Caco-2 (cell line): ENCODE measurements at regions not wholly inside any gene's neighbourhood (a gene's known extent, or its start where the extent isn't known, plus 50 kb on each side); places are given as distances from the start of the nearest gene placed in this dataset.
A peak's percentile ranks its signal among the peaks of the same experiment; 100 is the strongest.

Experiments
- BruUV-seq: library from RNA; stranded (reverse); fragments of 400-500 nt; replicated peaks from 2 replicates; lab custom pipeline; 2021; lab: Mats Ljungman, UMichigan
- CTCF ChIA-PET: fragments of 300-600 bp; sonication (Branson Sonifier 250); formaldehyde crosslinking; loops from one replicate; lab custom pipeline; 2022; ENCODE audit warnings: antibody characterized with exemption; lab: Charles Lee
- POLR2A ChIA-PET: fragments of 300-600 bp; sonication (Branson Sonifier 250); formaldehyde crosslinking; loops from one replicate; lab custom pipeline; 2022; ENCODE audit warnings: antibody characterized with exemption; lab: Charles Lee
- DNase-seq, 2 experiments: peaks; one replicate each; pipeline versions ENCODE4 v3.0.0 to v3.0.0-alpha.2; 2020 to 2022
- H3K27me3 ChIP-seq: replicated peaks from 2 replicates; pipeline ENCODE4 v1.6.0; 2011; ENCODE audit warnings: low read length; ENCODE audit not compliant: control insufficient read depth, insufficient read depth
- H3K36me3 ChIP-seq: 2 replicates; pipeline ENCODE4 v1.5.1; 2011; ENCODE audit warnings: low read length; ENCODE audit not compliant: control insufficient read depth, insufficient read depth
- H3K4me1 ChIP-seq: fragments of 250-450 bp; sonication (Bioruptor Pico); 2 replicates; pipeline ENCODE4 v1.5.1; 2020; ENCODE audit warnings: mild to moderate bottlenecking
- H3K4me3 ChIP-seq: 2 replicates; pipeline ENCODE4 v1.5.1; 2011; ENCODE audit warnings: low read depth, mild to moderate bottlenecking, control low read depth, low read length
- H3K9me3 ChIP-seq: fragments of 250-450 bp; sonication (Bioruptor Pico); 2 replicates; pipeline ENCODE4 v1.5.1; 2020; ENCODE audit warnings: mild to moderate bottlenecking, moderate library complexity
- H3K27ac Mint-ChIP-seq: one replicate; pipeline ENCODE4 v1.8.0; 2022; ENCODE audit warnings: mixed read lengths; ENCODE audit not compliant: unreplicated experiment
- H3K27me3 Mint-ChIP-seq: one replicate; pipeline ENCODE4 v1.8.0; 2022; ENCODE audit warnings: mixed read lengths; ENCODE audit not compliant: insufficient read depth, unreplicated experiment
- H3K36me3 Mint-ChIP-seq: one replicate; pipeline ENCODE4 v1.8.0; 2022; ENCODE audit warnings: mild to moderate bottlenecking, mixed read lengths; ENCODE audit not compliant: insufficient read depth, unreplicated experiment
- H3K4me1 Mint-ChIP-seq: one replicate; pipeline ENCODE4 v1.8.0; 2022; ENCODE audit warnings: low read depth, mixed read lengths; ENCODE audit not compliant: unreplicated experiment
- H3K4me3 Mint-ChIP-seq: one replicate; pipeline ENCODE4 v1.8.0; 2022; ENCODE audit warnings: mild to moderate bottlenecking, moderate library complexity, mixed read lengths; ENCODE audit not compliant: unreplicated experiment
- H3K9me3 Mint-ChIP-seq: one replicate; pipeline ENCODE4 v1.8.0; 2022; ENCODE audit warnings: mixed read lengths; ENCODE audit not compliant: unreplicated experiment
- CTCF ChIP-seq, 2 experiments: fragments of 200-600 bp in 1 of 2; IDR thresholded peaks; 1 replicate in 1 of 2; 2 replicates in 1 of 2; pipeline versions ENCODE4 v1.5.1 to v1.8.0; 2011 to 2022; ENCODE audit warnings: antibody characterized with exemption in 1 of 2, control low read depth in 1 of 2, inconsistent platforms in 1 of 2, low read depth in 1 of 2, low read length in 1 of 2, mild to moderate bottlenecking in 1 of 2, moderate library complexity in 1 of 2; ENCODE audit not compliant: insufficient read depth in 1 of 2, severe bottlenecking in 1 of 2, unreplicated experiment in 1 of 2
- intact Hi-C: fragments of 100-400 bp; cut with micrococcal nuclease; formaldehyde crosslinking; loops from one replicate; pipeline ENCODE4 v1.10.0; 2022; ENCODE audit not compliant: unreplicated experiment

GRCh38 chr12:45540661-45541341 is 188.7 kb upstream of the ARID2 start:
- Histone ChIP-seq H3K4me1 (no peaks in the 10 kb centered on the region), H3K27me3 (no peaks in the 10 kb centered on the region), H3K9me3 (no peaks in the 10 kb centered on the region), H3K4me3 (no peak overlapping the region), H3K36me3 (no peaks in the 10 kb centered on the region)
- ChIA-PET POLR2A (interaction anchor here (0.6 kb wide), 1 partner anchor 388 kb away, joined by 3 read pairs; no protein-coding TSS in a partner anchor), CTCF (no interaction called here)
- intact Hi-C loops, result loop anchor here (5.0 kb wide), 3 partner anchors 86 to 408 kb away; no protein-coding TSS in a partner anchor
- Mint-ChIP-seq H3K27me3 (no peaks in the 10 kb centered on the region), H3K9me3 (no peaks in the 10 kb centered on the region), H3K4me3 (no peak overlapping the region), H3K36me3 (no peaks in the 10 kb centered on the region), H3K4me1 (peaks cover 3% of the 10 kb centered on the region), H3K27ac (no peak overlapping the region)
- BruUV-seq, result no TSS peak
- TF ChIP-seq CTCF (IDR thresholded peaks at IDR 0.05; ENCODE audit: insufficient read depth in 1 of 2, low read depth in 1 of 2, low read length in 1 of 2, severe bottlenecking in 1 of 2, unreplicated experiment in 1 of 2), result no peak
- DNase-seq, result no peak

GRCh38 chr12:45543887-45544286 is 185.6 kb upstream of the ARID2 start:
- Mint-ChIP-seq H3K27ac (no peak overlapping the region), H3K9me3 (peaks cover 9% of the 10 kb centered on the region), H3K4me1 (peaks cover 32% of the 10 kb centered on the region), H3K36me3 (peaks cover 9% of the 10 kb centered on the region), H3K4me3 (no peak overlapping the region), H3K27me3 (no peaks in the 10 kb centered on the region)
- DNase-seq, result peak; percentile 66 to 79
- peak; percentile 91 to 93 for TF ChIP-seq CTCF (IDR thresholded peaks at IDR 0.05; ENCODE audit: insufficient read depth in 1 of 2, low read depth in 1 of 2, low read length in 1 of 2, severe bottlenecking in 1 of 2, unreplicated experiment in 1 of 2)
- ChIA-PET CTCF (interaction anchor here (0.5 to 2.6 kb wide), 16 partner anchors 10 to 373 kb away, joined by 3 to 27 read pairs (median 3); partner anchors contain the start of gene ARID2), POLR2A (interaction anchor here (0.6 to 1.3 kb wide), 2 partner anchors 184 to 213 kb away, joined by 3 read pairs; no protein-coding TSS in a partner anchor)
- intact Hi-C loops, result loop anchor here (1.0 to 5.0 kb wide), 5 partner anchors 83 to 412 kb away; no protein-coding TSS in a partner anchor
- Histone ChIP-seq H3K36me3 (no peaks in the 10 kb centered on the region), H3K9me3 (no peaks in the 10 kb centered on the region), H3K27me3 (no peaks in the 10 kb centered on the region), H3K4me1 (peaks cover 20% of the 10 kb centered on the region), H3K4me3 (no peak overlapping the region)
- BruUV-seq, result no TSS peak

GRCh38 chr12:45546545-45546944 is 183.0 kb upstream of the ARID2 start:
- TF ChIP-seq CTCF (IDR thresholded peaks at IDR 0.05; ENCODE audit: insufficient read depth in 1 of 2, low read depth in 1 of 2, low read length in 1 of 2, severe bottlenecking in 1 of 2, unreplicated experiment in 1 of 2), result no peak
- Histone ChIP-seq H3K36me3 (no peaks in the 10 kb centered on the region), H3K9me3 (no peaks in the 10 kb centered on the region), H3K4me3 (no peak overlapping the region), H3K27me3 (no peaks in the 10 kb centered on the region), H3K4me1 (peaks cover 28% of the 10 kb centered on the region)
- H3K4me3 Mint-ChIP-seq, result peak overlapping the region; percentile 67
- H3K36me3 Mint-ChIP-seq, result peaks cover 9% of the 10 kb centered on the region
- DNase-seq, result peak in 1 of 2 experiments; percentile 20
- peaks cover 50% of the 10 kb centered on the region for H3K4me1 Mint-ChIP-seq
- intact Hi-C loops, result loop anchor here (5.0 kb wide), 2 partner anchors 51 to 161 kb away; no protein-coding TSS in a partner anchor
- peak overlapping the region; percentile 47 for H3K27ac Mint-ChIP-seq
- POLR2A ChIA-PET, result interaction anchor here (0.6 to 1.6 kb wide), 2 partner anchors 29 to 181 kb away, joined by 6 to 10 read pairs; no protein-coding TSS in a partner anchor
- CTCF ChIA-PET, result interaction anchor here (0.9 to 1.3 kb wide), 5 partner anchors 13 to 181 kb away, joined by 3 to 7 read pairs (median 4); no protein-coding TSS in a partner anchor
- BruUV-seq, result no TSS peak
- H3K27me3 Mint-ChIP-seq, result no peaks in the 10 kb centered on the region
- H3K9me3 Mint-ChIP-seq, result peaks cover 9% of the 10 kb centered on the region
